ENCODE measurements at regions not wholly inside any gene's neighbourhood (a gene's known extent, or its start where the extent isn't known, plus 50 kb on each side); places are given as distances from the start of the nearest gene placed in this dataset.

DNA sequence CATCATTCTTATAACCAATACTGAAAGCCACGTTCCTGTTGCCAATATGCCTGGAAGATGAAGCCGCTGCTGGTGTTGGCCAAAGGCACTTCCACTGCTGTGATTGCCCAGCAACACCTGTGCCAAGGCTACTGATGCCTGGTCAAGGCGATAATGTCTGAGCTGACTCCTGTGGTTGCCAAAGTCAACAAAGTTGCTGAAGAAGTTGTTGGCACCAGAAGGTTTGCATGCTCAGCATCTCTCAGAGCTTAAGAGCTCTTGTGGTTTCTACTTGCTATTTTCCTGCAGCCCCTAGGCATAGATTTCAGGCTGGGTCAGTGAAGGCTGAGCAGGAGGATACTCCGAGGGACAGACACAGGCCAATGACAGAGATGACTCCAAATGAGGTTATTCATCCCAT, 63.4 kb upstream of the RAB3GAP2 start (continued):
- no peak for TF ChIP-seq NANOG (IDR thresholded peaks at IDR 0.05; ENCODE audit: borderline replicate concordance)
- no peak for TF ChIP-seq STAT1 (IDR thresholded peaks at IDR 0.05; ENCODE audit: unreplicated experiment)
- no peak for TF ChIP-seq EZH2 (IDR thresholded peaks at IDR 0.05; ENCODE audit: low read depth, unreplicated experiment)
- no peak for TF ChIP-seq ZNF331 (CRISPR knock-in tag; IDR thresholded peaks at IDR 0.05; ENCODE audit: low read depth)
- TF ChIP-seq EZH2phosphoT487 (IDR thresholded peaks at IDR 0.05; ENCODE audit: unreplicated experiment) = no peak

DNA sequence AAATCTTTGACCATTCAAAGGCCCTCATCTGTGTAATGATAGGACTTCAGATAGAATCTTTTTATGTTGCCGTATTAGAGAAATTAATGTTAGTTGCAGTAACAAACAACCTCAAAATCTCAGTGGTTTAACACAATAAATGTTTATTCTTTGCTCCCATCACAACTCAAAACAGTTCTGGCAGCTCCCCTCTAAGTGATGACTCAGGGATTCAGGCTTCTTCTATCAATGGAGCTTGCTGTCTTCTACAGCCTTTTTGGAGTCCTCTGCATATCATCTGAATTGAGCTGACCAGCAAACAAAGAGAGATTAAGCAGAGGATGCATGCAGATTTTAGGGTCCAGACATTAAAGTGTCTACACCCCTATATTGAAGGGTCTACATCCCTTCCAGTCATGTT, 59.1 kb upstream of the RAB3GAP2 start:
- Histone ChIP-seq H2AFZ (0 out of 2 replicates have a peak overlapping the region, but pooled peaks have one; percentile 38), H3K79me2 (replicated peaks; ENCODE audit: insufficient read depth) (no peaks in the 10 kb centered on the region), H4K20me1 (replicated peaks; ENCODE audit: insufficient read depth) (no peaks in the 10 kb centered on the region), H3K27ac (ENCODE audit: low read depth) (no peak overlapping the region), H3K36me3 (ENCODE audit: insufficient read depth) (no peaks in the 10 kb centered on the region), H3K4me1 (ENCODE audit: insufficient read depth) (peaks cover 16% of the 10 kb centered on the region; the same call in 1 of the 2 replicates), H3K4me2 (no peak overlapping the region), H3F3A (replicated peaks; ENCODE audit: low read depth) (no peaks in the 10 kb centered on the region), H3K27me3 (ENCODE audit: insufficient read depth) (no peaks in the 10 kb centered on the region), H3K9me2 (ENCODE audit: insufficient read depth) (peaks cover 18% of the 10 kb centered on the region), H3K4me3 (no peak overlapping the region)
- peaks cover 32% of the 10 kb centered on the region for H3K4me1 Mint-ChIP-seq
- TF ChIP-seq EZH2phosphoT487 (IDR thresholded peaks at IDR 0.05; ENCODE audit: unreplicated experiment) = no peak
- no peak for TF ChIP-seq JUNB (IDR thresholded peaks at IDR 0.05; ENCODE audit: unreplicated experiment)
- TF ChIP-seq NANOG (IDR thresholded peaks at IDR 0.05; ENCODE audit: borderline replicate concordance) = no peak
- no peak for TF ChIP-seq ZNF331 (CRISPR knock-in tag; IDR thresholded peaks at IDR 0.05; ENCODE audit: low read depth)
- TF ChIP-seq, protein P1, sequence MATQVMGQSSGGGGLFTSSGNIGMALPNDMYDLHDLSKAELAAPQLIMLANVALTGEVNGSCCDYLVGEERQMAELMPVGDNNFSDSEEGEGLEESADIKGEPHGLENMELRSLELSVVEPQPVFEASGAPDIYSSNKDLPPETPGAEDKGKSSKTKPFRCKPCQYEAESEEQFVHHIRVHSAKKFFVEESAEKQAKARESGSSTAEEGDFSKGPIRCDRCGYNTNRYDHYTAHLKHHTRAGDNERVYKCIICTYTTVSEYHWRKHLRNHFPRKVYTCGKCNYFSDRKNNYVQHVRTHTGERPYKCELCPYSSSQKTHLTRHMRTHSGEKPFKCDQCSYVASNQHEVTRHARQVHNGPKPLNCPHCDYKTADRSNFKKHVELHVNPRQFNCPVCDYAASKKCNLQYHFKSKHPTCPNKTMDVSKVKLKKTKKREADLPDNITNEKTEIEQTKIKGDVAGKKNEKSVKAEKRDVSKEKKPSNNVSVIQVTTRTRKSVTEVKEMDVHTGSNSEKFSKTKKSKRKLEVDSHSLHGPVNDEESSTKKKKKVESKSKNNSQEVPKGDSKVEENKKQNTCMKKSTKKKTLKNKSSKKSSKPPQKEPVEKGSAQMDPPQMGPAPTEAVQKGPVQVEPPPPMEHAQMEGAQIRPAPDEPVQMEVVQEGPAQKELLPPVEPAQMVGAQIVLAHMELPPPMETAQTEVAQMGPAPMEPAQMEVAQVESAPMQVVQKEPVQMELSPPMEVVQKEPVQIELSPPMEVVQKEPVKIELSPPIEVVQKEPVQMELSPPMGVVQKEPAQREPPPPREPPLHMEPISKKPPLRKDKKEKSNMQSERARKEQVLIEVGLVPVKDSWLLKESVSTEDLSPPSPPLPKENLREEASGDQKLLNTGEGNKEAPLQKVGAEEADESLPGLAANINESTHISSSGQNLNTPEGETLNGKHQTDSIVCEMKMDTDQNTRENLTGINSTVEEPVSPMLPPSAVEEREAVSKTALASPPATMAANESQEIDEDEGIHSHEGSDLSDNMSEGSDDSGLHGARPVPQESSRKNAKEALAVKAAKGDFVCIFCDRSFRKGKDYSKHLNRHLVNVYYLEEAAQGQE (IDR thresholded peaks at IDR 0.05; ENCODE audit: unreplicated experiment) = no peak
- TF ChIP-seq POLR2AphosphoS5 (IDR thresholded peaks at IDR 0.05; ENCODE audit: low read depth) = no peak
- TF ChIP-seq, protein P2, sequence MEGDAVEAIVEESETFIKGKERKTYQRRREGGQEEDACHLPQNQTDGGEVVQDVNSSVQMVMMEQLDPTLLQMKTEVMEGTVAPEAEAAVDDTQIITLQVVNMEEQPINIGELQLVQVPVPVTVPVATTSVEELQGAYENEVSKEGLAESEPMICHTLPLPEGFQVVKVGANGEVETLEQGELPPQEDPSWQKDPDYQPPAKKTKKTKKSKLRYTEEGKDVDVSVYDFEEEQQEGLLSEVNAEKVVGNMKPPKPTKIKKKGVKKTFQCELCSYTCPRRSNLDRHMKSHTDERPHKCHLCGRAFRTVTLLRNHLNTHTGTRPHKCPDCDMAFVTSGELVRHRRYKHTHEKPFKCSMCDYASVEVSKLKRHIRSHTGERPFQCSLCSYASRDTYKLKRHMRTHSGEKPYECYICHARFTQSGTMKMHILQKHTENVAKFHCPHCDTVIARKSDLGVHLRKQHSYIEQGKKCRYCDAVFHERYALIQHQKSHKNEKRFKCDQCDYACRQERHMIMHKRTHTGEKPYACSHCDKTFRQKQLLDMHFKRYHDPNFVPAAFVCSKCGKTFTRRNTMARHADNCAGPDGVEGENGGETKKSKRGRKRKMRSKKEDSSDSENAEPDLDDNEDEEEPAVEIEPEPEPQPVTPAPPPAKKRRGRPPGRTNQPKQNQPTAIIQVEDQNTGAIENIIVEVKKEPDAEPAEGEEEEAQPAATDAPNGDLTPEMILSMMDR (conservative IDR thresholded peaks at IDR 0.05; ENCODE audit: low read depth in 2 of 2) = no peak
- TF ChIP-seq, protein P3, sequence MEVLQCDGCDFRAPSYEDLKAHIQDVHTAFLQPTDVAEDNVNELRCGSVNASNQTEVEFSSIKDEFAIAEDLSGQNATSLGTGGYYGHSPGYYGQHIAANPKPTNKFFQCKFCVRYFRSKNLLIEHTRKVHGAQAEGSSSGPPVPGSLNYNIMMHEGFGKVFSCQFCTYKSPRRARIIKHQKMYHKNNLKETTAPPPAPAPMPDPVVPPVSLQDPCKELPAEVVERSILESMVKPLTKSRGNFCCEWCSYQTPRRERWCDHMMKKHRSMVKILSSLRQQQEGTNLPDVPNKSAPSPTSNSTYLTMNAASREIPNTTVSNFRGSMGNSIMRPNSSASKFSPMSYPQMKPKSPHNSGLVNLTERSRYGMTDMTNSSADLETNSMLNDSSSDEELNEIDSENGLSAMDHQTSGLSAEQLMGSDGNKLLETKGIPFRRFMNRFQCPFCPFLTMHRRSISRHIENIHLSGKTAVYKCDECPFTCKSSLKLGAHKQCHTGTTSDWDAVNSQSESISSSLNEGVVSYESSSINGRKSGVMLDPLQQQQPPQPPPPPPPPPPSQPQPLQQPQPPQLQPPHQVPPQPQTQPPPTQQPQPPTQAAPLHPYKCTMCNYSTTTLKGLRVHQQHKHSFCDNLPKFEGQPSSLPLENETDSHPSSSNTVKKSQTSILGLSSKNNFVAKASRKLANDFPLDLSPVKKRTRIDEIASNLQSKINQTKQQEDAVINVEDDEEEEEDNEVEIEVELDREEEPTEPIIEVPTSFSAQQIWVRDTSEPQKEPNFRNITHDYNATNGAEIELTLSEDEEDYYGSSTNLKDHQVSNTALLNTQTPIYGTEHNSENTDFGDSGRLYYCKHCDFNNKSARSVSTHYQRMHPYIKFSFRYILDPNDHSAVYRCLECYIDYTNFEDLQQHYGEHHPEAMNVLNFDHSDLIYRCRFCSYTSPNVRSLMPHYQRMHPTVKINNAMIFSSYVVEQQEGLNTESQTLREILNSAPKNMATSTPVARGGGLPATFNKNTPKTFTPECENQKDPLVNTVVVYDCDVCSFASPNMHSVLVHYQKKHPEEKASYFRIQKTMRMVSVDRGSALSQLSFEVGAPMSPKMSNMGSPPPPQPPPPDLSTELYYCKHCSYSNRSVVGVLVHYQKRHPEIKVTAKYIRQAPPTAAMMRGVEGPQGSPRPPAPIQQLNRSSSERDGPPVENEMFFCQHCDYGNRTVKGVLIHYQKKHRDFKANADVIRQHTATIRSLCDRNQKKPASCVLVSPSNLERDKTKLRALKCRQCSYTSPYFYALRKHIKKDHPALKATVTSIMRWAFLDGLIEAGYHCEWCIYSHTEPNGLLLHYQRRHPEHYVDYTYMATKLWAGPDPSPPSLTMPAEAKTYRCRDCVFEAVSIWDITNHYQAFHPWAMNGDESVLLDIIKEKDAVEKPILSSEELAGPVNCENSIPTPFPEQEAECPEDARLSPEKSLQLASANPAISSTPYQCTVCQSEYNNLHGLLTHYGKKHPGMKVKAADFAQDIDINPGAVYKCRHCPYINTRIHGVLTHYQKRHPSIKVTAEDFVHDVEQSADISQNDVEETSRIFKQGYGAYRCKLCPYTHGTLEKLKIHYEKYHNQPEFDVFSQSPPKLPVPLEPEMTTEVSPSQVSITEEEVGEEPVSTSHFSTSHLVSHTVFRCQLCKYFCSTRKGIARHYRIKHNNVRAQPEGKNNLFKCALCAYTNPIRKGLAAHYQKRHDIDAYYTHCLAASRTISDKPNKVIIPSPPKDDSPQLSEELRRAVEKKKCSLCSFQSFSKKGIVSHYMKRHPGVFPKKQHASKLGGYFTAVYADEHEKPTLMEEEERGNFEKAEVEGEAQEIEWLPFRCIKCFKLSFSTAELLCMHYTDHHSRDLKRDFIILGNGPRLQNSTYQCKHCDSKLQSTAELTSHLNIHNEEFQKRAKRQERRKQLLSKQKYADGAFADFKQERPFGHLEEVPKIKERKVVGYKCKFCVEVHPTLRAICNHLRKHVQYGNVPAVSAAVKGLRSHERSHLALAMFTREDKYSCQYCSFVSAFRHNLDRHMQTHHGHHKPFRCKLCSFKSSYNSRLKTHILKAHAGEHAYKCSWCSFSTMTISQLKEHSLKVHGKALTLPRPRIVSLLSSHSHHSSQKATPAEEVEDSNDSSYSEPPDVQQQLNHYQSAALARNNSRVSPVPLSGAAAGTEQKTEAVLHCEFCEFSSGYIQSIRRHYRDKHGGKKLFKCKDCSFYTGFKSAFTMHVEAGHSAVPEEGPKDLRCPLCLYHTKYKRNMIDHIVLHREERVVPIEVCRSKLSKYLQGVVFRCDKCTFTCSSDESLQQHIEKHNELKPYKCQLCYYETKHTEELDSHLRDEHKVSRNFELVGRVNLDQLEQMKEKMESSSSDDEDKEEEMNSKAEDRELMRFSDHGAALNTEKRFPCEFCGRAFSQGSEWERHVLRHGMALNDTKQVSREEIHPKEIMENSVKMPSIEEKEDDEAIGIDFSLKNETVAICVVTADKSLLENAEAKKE (CRISPR knock-in tag; IDR thresholded peaks at IDR 0.05) = no peak
- TF ChIP-seq ZNF114 (CRISPR knock-in tag; IDR thresholded peaks at IDR 0.05) = no peak
- peaks cover 4% of the 10 kb centered on the region for H3K27me3 Mint-ChIP-seq (ENCODE audit: insufficient read depth, low read depth, poor library complexity)
- no peaks in the 10 kb centered on the region; the same call in 2 of the 3 replicates for H3K36me3 Mint-ChIP-seq (ENCODE audit: low read depth)
- DNase-seq (ENCODE audit: low spot score) (no peak), ATAC-seq (no peak)
- H3K27ac Mint-ChIP-seq = no peak overlapping the region
- no peaks in the 10 kb centered on the region for H3K9me3 Mint-ChIP-seq
- H3K4me3 Mint-ChIP-seq = no peak overlapping the region

All from GM23338 (cell line).